IPS DF 4.7 (cell line): ENCODE measurements at regions not wholly inside any gene's neighbourhood (a gene's known extent, or its start where the extent isn't known, plus 50 kb on each side); places are given as distances from the start of the nearest gene placed in this dataset.

Experiments
- DNase-seq: peaks from one replicate; pipeline ENCODE4 v3.0.0-alpha.2; 2013; ENCODE audit warnings: low spot score; ENCODE audit errors: extremely low read depth

- DNase-seq, result no peak
These were observed 308.4 kb downstream of the NDUFA10 start for GRCh38 chr2:239716536-239717318.

- no peak for DNase-seq
These were observed 309.1 kb downstream of the NDUFA10 start for GRCh38 chr2:239716009-239716408.

GRCh38 chr2:239715606-239716005 lies 309.5 kb downstream of the NDUFA10 start:
- DNase-seq, result no peak

- DNase-seq, result no peak
These were observed 309.9 kb downstream of the NDUFA10 start for GRCh38 chr2:239715202-239715601.

GRCh38 chr2:239714116-239714515 lies 311.0 kb downstream of the NDUFA10 start:
- DNase-seq, result no peak

- DNase-seq, result no peak
These were observed 311.9 kb upstream of the HDAC4 start for GRCh38 chr2:239712755-239713154.

- DNase-seq, result no peak
These were observed 311.2 kb upstream of the HDAC4 start for GRCh38 chr2:239711911-239712570.

- DNase-seq, result no peak
These were observed 310.4 kb upstream of the HDAC4 start for GRCh38 chr2:239710953-239711861.

- DNase-seq, result no peak
These were observed 305.5 kb upstream of the HDAC4 start for GRCh38 chr2:239706367-239706766.

GRCh38 chr2:239704737-239705136 lies 303.9 kb upstream of the HDAC4 start:
- DNase-seq, result no peak

- no peak for DNase-seq
These were observed 303.0 kb upstream of the HDAC4 start for GRCh38 chr2:239703834-239704233.

GRCh38 chr2:239700686-239701345 lies 300.0 kb upstream of the HDAC4 start:
- no peak for DNase-seq

- no peak for DNase-seq
These were observed 296.8 kb upstream of the HDAC4 start for GRCh38 chr2:239697399-239698164.

- DNase-seq, result no peak
These were observed 295.9 kb upstream of the HDAC4 start for GRCh38 chr2:239696559-239697207.

- no peak for DNase-seq
These were observed 295.0 kb upstream of the HDAC4 start for GRCh38 chr2:239695728-239696240.

GRCh38 chr2:239695106-239695727 lies 294.4 kb upstream of the HDAC4 start:
- DNase-seq, result no peak

- DNase-seq, result no peak
These were observed 293.7 kb upstream of the HDAC4 start for GRCh38 chr2:239694487-239694886.

- no peak for DNase-seq
These were observed 293.1 kb upstream of the HDAC4 start for GRCh38 chr2:239693761-239694415.

GRCh38 chr2:239693330-239693729 lies 292.5 kb upstream of the HDAC4 start:
- DNase-seq, result no peak
